ENCODE measurements at regions not wholly inside any gene's neighbourhood (a gene's known extent, or its start where the extent isn't known, plus 50 kb on each side); places are given as distances from the start of the nearest gene placed in this dataset.

DNA sequence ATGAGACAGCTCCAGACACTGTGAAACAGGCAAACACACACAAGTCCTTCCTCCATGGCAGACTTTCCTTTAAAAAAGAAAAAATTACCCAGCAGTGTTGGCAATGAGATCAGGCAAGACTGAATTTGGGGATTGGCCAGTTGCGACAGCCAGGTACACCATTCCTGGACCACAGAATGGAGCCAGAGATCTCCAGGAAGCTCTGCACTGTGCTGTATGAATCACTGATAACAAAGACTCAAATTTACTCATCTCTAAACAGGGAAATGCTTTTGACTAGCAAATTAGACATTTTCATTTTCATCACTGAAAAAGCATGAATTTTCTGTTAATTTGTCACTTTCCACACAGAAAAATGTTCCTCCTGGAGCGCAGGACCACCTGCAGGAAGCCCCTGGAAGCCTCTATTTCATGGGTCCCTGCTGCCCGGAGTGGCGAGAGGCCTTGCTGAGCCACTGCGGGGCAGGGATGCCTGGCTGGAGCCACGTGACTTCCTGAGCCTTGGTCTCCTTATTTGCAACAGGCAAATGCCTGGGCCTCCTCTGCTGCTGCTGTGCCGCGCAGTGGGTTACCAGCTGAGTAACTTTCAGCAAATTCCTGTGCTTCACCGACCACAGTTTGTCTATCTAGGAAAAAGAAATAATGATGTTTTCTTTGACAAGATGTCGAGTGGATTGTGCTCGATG lies 185.9 kb upstream of the ZNF618 start:
- intact Hi-C loops (cut with DNase I), result no loop called here

DNA sequence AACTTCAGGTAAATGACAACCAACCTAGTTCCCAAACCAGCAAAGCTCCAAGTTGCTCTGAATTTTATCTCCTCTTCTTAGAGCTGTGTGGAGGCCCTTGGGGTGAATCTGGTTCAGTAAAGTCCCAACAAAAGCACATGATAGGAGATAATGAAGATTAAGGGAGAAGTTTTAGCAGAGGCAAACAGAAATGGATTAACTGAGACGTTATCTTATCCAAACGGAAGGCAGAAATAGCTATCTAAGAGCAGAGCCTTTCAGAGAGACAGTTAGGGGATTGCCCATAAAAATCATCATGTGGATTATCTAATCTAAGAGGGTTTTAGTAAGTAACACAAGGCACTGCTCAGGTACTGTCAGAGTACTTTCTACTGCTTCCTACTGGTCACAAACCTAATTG lies 183.9 kb upstream of the ZNF618 start:
- no peaks in the 10 kb centered on the region for H3K4me1 ChIP-seq
- H3K27ac ChIP-seq, result no peak overlapping the region
- intact Hi-C loops (cut with DNase I), result no loop called here
- no peaks in the 10 kb centered on the region for H3K9me3 ChIP-seq
- ATAC-seq, result no peak
- no peak overlapping the region for H3K4me3 ChIP-seq
- TF ChIP-seq, protein P1, sequence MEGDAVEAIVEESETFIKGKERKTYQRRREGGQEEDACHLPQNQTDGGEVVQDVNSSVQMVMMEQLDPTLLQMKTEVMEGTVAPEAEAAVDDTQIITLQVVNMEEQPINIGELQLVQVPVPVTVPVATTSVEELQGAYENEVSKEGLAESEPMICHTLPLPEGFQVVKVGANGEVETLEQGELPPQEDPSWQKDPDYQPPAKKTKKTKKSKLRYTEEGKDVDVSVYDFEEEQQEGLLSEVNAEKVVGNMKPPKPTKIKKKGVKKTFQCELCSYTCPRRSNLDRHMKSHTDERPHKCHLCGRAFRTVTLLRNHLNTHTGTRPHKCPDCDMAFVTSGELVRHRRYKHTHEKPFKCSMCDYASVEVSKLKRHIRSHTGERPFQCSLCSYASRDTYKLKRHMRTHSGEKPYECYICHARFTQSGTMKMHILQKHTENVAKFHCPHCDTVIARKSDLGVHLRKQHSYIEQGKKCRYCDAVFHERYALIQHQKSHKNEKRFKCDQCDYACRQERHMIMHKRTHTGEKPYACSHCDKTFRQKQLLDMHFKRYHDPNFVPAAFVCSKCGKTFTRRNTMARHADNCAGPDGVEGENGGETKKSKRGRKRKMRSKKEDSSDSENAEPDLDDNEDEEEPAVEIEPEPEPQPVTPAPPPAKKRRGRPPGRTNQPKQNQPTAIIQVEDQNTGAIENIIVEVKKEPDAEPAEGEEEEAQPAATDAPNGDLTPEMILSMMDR (IDR thresholded peaks at IDR 0.05), result no peak
- H3K27me3 ChIP-seq, result peaks cover 17 to 19% of the 10 kb centered on the region in 2 donors
- H3K36me3 ChIP-seq, result no peaks in the 10 kb centered on the region
- DNase-seq, result no peak

More for the DNA sequence above, 185.9 kb upstream of the ZNF618 start:
- Histone ChIP-seq H3K4me1 (no peaks in the 10 kb centered on the region), H3K9me3 (no peaks in the 10 kb centered on the region), H3K27me3 (peaks cover 17 to 29% of the 10 kb centered on the region in 2 donors), H3K4me3 (no peak overlapping the region), H3K36me3 (no peaks in the 10 kb centered on the region), H3K27ac (no peak overlapping the region)
- TF ChIP-seq, protein P1 (IDR thresholded peaks at IDR 0.05), result no peak
- ATAC-seq, result no peak
- DNase-seq, result no peak

DNA sequence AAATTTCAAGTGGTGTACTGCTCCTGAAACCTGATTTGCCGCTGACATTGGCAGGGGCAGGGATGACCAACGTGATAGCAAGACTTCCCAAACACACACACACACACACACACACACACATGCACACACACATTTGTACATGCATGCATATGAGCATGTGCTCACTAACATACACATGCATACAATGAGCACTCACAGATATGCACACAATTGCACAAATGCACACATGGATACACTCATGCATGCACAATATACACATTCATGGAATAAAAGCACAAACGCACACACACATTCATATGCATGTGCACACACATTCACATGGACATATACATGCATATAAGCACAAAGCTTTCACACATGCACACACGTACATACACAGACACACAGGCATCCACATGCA lies 181.2 kb upstream of the ZNF618 start:
- H3K36me3 ChIP-seq, result no peaks in the 10 kb centered on the region
- peaks cover 0 to 6% of the 10 kb centered on the region in 2 donors for H3K27me3 ChIP-seq
- no peaks in the 10 kb centered on the region for H3K4me1 ChIP-seq
- TF ChIP-seq, protein P1 (IDR thresholded peaks at IDR 0.05), result no peak
- ATAC-seq (no peak), DNase-seq (no peak)
- intact Hi-C loops (cut with DNase I), result no loop called here
- H3K27ac ChIP-seq, result no peak overlapping the region
- no peaks in the 10 kb centered on the region for H3K9me3 ChIP-seq
- H3K4me3 ChIP-seq, result no peak overlapping the region

DNA sequence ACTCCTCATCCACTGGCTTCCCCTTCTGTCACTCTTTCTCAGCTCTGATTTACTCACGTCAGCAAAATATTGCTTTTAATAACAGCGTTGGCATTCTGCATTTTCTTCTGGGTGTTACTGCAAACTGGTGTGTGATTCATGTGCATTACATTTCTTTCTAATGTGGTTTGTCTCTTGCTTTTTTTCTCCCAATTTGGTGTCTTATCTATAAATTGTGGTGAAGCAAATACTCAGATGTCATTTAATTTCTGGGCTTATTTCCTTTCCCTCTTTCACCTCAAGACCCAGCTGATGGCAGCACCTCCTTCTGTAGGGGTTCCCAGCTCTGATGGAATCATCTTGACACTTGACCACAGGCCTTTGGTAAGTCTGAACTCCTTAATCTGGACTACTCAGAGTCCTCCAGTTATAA lies 180.7 kb upstream of the ZNF618 start:
- Histone ChIP-seq H3K27ac (no peak overlapping the region), H3K9me3 (no peaks in the 10 kb centered on the region), H3K4me1 (no peaks in the 10 kb centered on the region), H3K27me3 (peaks cover 0 to 6% of the 10 kb centered on the region in 2 donors), H3K4me3 (no peak overlapping the region), H3K36me3 (no peaks in the 10 kb centered on the region)
- TF ChIP-seq, protein P1 (IDR thresholded peaks at IDR 0.05), result no peak
- intact Hi-C loops (cut with DNase I), result no loop called here
- ATAC-seq (no peak), DNase-seq (no peak)

DNA sequence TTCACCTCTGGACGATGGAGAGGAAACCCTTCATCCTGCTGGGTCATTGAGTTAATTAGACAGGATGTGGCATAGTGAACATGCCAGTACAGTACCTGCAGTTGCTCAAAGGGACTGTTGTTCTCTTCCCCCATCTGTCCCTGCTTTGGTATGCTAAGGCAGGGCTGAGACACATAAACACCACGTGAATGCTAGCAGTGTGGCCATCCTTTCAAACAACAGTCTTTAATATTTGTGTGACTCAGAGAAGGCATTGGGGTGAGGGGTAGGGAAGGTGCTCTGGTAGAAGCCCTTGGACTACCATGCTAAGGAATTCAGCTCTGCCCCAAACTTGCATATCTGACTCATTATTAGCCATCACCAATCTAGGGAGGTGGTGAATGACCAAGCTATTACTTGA lies 180.2 kb upstream of the ZNF618 start:
- Histone ChIP-seq H3K4me3 (no peak overlapping the region), H3K36me3 (no peaks in the 10 kb centered on the region), H3K27me3 (peaks cover 0 to 6% of the 10 kb centered on the region in 2 donors), H3K27ac (no peak overlapping the region), H3K9me3 (no peaks in the 10 kb centered on the region), H3K4me1 (no peaks in the 10 kb centered on the region)
- no peak for ATAC-seq
- DNase-seq, result no peak
- intact Hi-C loops (cut with DNase I), result no loop called here
- TF ChIP-seq, protein P1 (IDR thresholded peaks at IDR 0.05), result no peak
